Astrocyte of the cerebellum (primary cell): ENCODE measurements at regions not wholly inside any gene's neighbourhood (a gene's known extent, or its start where the extent isn't known, plus 50 kb on each side); places are given as distances from the start of the nearest gene placed in this dataset.

Experiments used
- DNase-seq: peaks from one replicate; pipeline ENCODE4 v3.0.0-alpha.2; 2011; ENCODE audit warnings: low read depth
- H3K4me3 ChIP-seq: 2 replicates; pipeline ENCODE4 v1.5.1; 2011; ENCODE audit warnings: mild to moderate bottlenecking, low read depth, low read length, moderate library complexity
- in situ Hi-C: cut with HindIII; loops from 2 replicates; pipeline ENCODE4 v1.10.0; 2017; ENCODE audit warnings: low sequenced_read_pairs
- TF ChIP-seq, protein P1 (sequence below): IDR thresholded peaks from 2 replicates; pipeline ENCODE4 v1.5.1; 2012; ENCODE audit warnings: low read length, low read depth, moderate library complexity, mild to moderate bottlenecking; ENCODE audit errors: missing control alignments

DNA sequence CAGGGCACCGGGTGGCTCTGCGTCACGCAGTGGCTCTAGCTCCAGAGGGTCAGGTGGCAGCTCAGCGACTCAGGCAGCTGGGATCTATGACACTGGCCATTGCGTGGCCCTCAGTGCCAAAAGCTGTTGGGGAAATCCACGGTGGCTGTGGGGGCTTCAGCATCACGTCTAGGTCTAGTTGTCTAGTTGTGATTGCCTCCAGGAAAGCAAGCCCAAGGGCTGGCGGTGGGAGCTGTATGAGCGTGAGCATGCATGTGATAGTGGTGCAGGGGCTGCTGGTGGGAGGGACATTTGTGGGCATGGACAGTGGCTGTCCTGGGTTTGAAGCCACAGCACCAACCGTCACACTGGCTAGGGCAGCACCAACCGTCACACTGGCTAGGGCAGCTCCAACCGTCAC is 191.4 kb downstream of the THBS2 start:
- TF ChIP-seq, protein P1, sequence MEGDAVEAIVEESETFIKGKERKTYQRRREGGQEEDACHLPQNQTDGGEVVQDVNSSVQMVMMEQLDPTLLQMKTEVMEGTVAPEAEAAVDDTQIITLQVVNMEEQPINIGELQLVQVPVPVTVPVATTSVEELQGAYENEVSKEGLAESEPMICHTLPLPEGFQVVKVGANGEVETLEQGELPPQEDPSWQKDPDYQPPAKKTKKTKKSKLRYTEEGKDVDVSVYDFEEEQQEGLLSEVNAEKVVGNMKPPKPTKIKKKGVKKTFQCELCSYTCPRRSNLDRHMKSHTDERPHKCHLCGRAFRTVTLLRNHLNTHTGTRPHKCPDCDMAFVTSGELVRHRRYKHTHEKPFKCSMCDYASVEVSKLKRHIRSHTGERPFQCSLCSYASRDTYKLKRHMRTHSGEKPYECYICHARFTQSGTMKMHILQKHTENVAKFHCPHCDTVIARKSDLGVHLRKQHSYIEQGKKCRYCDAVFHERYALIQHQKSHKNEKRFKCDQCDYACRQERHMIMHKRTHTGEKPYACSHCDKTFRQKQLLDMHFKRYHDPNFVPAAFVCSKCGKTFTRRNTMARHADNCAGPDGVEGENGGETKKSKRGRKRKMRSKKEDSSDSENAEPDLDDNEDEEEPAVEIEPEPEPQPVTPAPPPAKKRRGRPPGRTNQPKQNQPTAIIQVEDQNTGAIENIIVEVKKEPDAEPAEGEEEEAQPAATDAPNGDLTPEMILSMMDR, result no peak
- DNase-seq, result no peak
- H3K4me3 ChIP-seq, result no peak overlapping the region
- in situ Hi-C loops, result no loop called here

DNA sequence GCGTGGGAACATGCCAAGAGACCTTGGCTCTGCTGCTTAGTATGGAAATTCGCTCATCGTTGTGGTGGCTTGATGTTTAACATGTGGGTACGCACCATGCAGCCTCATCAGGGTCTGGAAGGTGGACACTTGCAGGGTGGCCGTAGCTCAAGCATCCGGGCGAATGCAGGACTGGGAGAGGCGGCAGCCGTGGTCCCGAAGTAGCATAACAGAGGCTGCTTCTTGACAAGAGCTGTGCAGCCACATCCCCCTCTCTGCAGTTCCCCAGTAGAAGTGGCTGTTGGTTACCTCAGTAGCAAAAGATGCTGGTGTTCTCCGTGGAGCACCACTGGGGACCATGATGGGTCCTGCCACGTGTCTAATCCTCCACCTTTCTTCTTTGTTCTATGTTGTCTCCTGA is 195.0 kb downstream of the THBS2 start:
- H3K4me3 ChIP-seq, result no peak overlapping the region
- in situ Hi-C loops, result no loop called here
- DNase-seq, result no peak
- TF ChIP-seq, protein P1, result no peak

DNA sequence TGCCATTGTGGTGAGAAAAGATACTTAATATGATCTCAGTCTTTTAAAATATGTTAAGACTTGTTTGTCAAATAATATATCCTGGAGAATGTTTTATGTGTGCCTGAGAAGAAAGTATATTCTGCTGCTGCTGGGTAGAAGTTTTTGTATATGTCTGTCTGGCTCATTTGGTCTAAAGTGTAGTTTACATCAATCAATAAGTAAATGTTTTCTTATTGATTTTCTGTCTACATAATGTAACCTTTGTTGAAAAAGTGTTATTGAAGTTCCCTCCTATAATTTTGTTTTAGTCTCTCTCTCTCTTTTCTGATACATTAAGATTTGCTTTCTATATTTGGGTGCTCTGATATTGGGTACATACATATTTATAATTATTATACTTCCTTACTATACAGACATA is 201.2 kb downstream of the THBS2 start:
- no peak for DNase-seq
- TF ChIP-seq, protein P1, result no peak
- no peak overlapping the region for H3K4me3 ChIP-seq
- in situ Hi-C loops, result no loop called here

DNA sequence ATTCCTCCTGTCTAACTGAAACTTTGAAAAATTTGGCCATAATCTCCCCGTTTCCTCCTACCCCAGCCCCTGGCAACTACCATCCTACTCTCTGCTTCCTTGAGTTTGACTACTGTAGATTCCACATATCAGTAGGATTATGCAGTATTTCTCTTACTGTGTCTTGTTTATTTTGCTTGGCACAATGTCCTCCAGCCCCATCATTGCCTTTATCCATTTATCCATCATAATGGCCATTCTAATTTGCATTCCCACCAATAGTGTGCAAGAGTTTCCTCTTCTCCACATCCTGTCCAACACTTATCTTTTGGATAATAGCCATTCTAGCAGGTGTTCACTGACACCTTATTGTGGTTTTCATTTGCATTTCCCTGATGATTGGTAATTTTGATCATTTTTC is 202.3 kb downstream of the THBS2 start:
- in situ Hi-C loops, result no loop called here
- no peak overlapping the region for H3K4me3 ChIP-seq
- no peak for DNase-seq
- TF ChIP-seq, protein P1, result no peak

DNA sequence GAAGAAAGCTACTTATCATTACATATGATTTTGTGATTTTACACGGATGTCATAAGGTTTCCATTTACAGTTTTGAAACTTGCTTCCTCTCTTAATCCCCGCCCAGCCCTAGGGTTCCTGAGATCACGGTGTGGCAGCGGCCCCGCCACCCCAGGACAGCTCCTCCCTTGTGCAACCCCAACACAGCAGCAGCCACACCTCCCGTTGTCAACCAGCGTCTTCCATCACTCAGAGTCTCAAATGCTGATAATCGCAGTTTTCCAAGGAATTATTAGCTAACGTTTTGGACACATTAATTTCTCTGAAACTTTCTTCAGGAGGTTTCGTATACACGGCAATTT is 204.8 kb downstream of the THBS2 start:
- TF ChIP-seq, protein P1, result no peak
- in situ Hi-C loops, result no loop called here
- H3K4me3 ChIP-seq, result no peak overlapping the region
- DNase-seq, result no peak

DNA sequence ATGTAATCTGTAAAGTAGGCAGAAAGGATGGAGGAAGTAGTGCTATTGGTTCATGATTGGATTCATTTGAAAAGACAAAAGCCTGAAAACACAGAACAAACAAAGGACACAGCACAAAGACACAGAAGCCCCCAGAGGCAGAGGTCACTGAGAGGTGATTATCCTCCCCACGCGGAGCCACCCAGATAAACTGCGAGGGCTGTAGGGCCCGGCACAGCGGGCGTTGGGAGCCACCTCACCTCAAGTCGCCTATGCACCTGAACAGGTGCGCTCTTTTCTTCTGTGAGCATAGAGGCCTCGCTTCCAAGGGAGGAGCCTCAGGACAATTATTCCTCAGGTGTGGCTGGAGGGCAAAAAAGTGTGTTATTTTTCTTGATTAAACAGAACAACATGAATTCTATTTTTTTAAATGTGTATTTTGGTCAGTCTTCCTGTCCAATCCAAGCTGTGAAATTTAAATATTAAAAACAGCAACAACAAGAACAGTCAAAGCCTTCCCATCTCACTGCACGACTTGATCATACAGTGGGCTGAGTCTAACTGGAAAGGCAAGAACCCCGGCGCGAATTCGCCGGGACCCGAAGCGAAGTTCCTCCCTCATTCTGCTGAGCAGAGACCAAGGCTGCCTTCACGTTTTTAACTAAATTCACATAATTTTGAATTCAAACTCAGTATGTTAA is 205.3 kb downstream of the THBS2 start:
- in situ Hi-C loops, result no loop called here
- TF ChIP-seq, protein P1, result no peak
- DNase-seq, result no peak
- H3K4me3 ChIP-seq, result no peak overlapping the region
